ENCODE measurements at regions not wholly inside any gene's neighbourhood (a gene's known extent, or its start where the extent isn't known, plus 50 kb on each side); places are given as distances from the start of the nearest gene placed in this dataset.

DNA sequence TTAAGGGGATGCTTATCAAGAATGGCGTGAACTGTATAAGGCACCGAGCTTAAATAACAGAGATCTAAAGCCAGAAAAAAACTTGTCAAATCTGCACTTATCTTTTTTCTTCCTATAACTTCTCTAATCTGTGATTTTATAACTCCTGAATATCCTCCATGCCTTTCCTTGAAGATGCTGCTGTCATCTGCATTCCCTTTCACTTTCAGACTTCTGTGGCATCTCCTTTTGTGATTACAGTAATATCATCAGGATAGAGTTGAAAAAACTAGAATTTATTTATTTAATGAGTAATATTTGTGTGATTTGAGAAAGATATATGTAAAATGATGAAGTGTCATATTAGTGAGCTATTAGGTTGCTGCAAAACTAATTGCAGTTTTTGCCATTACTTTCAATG is 357.8 kb upstream of the PTBP2 start:
- no TSS peak for BruUV-seq (replicated peaks)
- Histone ChIP-seq H3K27me3 (ENCODE audit: insufficient read depth, low read depth) (no peaks in the 10 kb centered on the region), H3K9me3 (ENCODE audit: insufficient read depth, low read depth) (peaks cover 12% of the 10 kb centered on the region), H4K20me1 (ENCODE audit: insufficient read depth) (no peaks in the 10 kb centered on the region), H3K27ac (no peak overlapping the region), H2AFZ (no peak overlapping the region), H3K4me2 (no peak overlapping the region), H3K79me2 (ENCODE audit: low read depth) (no peaks in the 10 kb centered on the region), H3K36me3 (ENCODE audit: low read depth) (no peaks in the 10 kb centered on the region), H3K9me2 (ENCODE audit: insufficient read depth) (no peaks in the 10 kb centered on the region), H3K4me3 (no peak overlapping the region), H3F3A (ENCODE audit: insufficient read depth, low read depth) (peaks cover 8% of the 10 kb centered on the region; the same call in 1 of the 2 replicates), H3K4me1 (replicated peaks; ENCODE audit: insufficient read depth) (peaks cover 26% of the 10 kb centered on the region)
- ChIA-PET CTCF (no interaction called here), POLR2A (ENCODE audit: unreplicated experiment) (no interaction called here)
- DNase-seq: no peak
- no peak for TF ChIP-seq EZH2 (IDR thresholded peaks at IDR 0.05; ENCODE audit: low read depth)
- TF ChIP-seq, protein P1, sequence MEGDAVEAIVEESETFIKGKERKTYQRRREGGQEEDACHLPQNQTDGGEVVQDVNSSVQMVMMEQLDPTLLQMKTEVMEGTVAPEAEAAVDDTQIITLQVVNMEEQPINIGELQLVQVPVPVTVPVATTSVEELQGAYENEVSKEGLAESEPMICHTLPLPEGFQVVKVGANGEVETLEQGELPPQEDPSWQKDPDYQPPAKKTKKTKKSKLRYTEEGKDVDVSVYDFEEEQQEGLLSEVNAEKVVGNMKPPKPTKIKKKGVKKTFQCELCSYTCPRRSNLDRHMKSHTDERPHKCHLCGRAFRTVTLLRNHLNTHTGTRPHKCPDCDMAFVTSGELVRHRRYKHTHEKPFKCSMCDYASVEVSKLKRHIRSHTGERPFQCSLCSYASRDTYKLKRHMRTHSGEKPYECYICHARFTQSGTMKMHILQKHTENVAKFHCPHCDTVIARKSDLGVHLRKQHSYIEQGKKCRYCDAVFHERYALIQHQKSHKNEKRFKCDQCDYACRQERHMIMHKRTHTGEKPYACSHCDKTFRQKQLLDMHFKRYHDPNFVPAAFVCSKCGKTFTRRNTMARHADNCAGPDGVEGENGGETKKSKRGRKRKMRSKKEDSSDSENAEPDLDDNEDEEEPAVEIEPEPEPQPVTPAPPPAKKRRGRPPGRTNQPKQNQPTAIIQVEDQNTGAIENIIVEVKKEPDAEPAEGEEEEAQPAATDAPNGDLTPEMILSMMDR (conservative IDR thresholded peaks at IDR 0.05): no peak
- intact Hi-C loops (cut with micrococcal nuclease; ENCODE audit: unreplicated experiment): no loop called here

DNA sequence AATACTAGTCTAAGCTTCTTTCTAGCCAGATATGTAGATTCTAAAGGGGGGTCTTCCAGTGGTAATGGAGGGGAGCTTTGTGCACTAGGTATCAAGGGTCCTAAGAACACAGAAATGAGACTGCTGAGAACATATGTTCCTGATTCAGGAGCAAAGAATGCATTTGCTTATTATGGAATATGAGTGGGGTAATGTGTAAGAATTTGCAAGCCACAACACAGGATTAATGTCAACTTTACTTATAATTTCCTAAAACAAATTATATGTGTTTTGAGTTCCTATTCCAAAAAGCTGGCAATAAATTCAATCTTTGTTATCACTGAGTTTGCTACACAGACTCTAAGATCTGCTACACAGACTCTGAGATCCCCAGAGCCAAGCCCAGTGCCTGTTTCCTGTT is 357.0 kb upstream of the PTBP2 start:
- BruUV-seq (replicated peaks): no TSS peak
- H2AFZ ChIP-seq: no peak overlapping the region
- no peaks in the 10 kb centered on the region for H4K20me1 ChIP-seq (ENCODE audit: insufficient read depth)
- CTCF ChIA-PET: no interaction called here
- H3K4me2 ChIP-seq: no peak overlapping the region
- TF ChIP-seq EZH2 (IDR thresholded peaks at IDR 0.05; ENCODE audit: low read depth): no peak
- TF ChIP-seq, protein P1 (conservative IDR thresholded peaks at IDR 0.05): no peak
- H3K79me2 ChIP-seq (ENCODE audit: low read depth): no peaks in the 10 kb centered on the region
- H3K27ac ChIP-seq: no peak overlapping the region
- POLR2A ChIA-PET (ENCODE audit: unreplicated experiment): no interaction called here
- no peak for DNase-seq
- H3F3A ChIP-seq (ENCODE audit: insufficient read depth, low read depth): peaks cover 8% of the 10 kb centered on the region; the same call in 1 of the 2 replicates
- H3K4me1 ChIP-seq (replicated peaks; ENCODE audit: insufficient read depth): peaks cover 26% of the 10 kb centered on the region
- no peaks in the 10 kb centered on the region for H3K9me2 ChIP-seq (ENCODE audit: insufficient read depth)
- no peaks in the 10 kb centered on the region for H3K36me3 ChIP-seq (ENCODE audit: low read depth)
- no peaks in the 10 kb centered on the region for H3K27me3 ChIP-seq (ENCODE audit: insufficient read depth, low read depth)
- peaks cover 12% of the 10 kb centered on the region for H3K9me3 ChIP-seq (ENCODE audit: insufficient read depth, low read depth)
- H3K4me3 ChIP-seq: no peak overlapping the region
- intact Hi-C loops (cut with micrococcal nuclease; ENCODE audit: unreplicated experiment): no loop called here

GRCh38 chr1:96365076-96365475 is 356.5 kb upstream of the PTBP2 start:
- CTCF ChIA-PET: no interaction called here
- DNase-seq: no peak
- H3K36me3 ChIP-seq (ENCODE audit: low read depth): no peaks in the 10 kb centered on the region
- no peak overlapping the region for H3K27ac ChIP-seq
- no peaks in the 10 kb centered on the region for H3K27me3 ChIP-seq (ENCODE audit: insufficient read depth, low read depth)
- H3K4me3 ChIP-seq: no peak overlapping the region
- peaks cover 9% of the 10 kb centered on the region; the same call in 1 of the 2 replicates for H3F3A ChIP-seq (ENCODE audit: insufficient read depth, low read depth)
- intact Hi-C loops (cut with micrococcal nuclease; ENCODE audit: unreplicated experiment): no loop called here
- H3K9me2 ChIP-seq (ENCODE audit: insufficient read depth): no peaks in the 10 kb centered on the region
- H3K4me1 ChIP-seq (replicated peaks; ENCODE audit: insufficient read depth): peaks cover 26% of the 10 kb centered on the region
- H3K9me3 ChIP-seq (ENCODE audit: insufficient read depth, low read depth): peaks cover 9% of the 10 kb centered on the region
- TF ChIP-seq, protein P1 (conservative IDR thresholded peaks at IDR 0.05): no peak
- TF ChIP-seq EZH2 (IDR thresholded peaks at IDR 0.05; ENCODE audit: low read depth): no peak
- H2AFZ ChIP-seq: no peak overlapping the region
- no TSS peak for BruUV-seq (replicated peaks)
- no peaks in the 10 kb centered on the region for H4K20me1 ChIP-seq (ENCODE audit: insufficient read depth)
- no peak overlapping the region for H3K4me2 ChIP-seq
- POLR2A ChIA-PET (ENCODE audit: unreplicated experiment): no interaction called here
- H3K79me2 ChIP-seq (ENCODE audit: low read depth): no peaks in the 10 kb centered on the region

Data from PC-9 (cell line).